WERI-Rb-1 (cell line): ENCODE measurements at regions not wholly inside any gene's neighbourhood (a gene's known extent, or its start where the extent isn't known, plus 50 kb on each side); places are given as distances from the start of the nearest gene placed in this dataset.

Experiments
- DNase-seq: peaks from one replicate; pipeline ENCODE4 v3.0.0-alpha.2; 2020
- H3K27ac ChIP-seq: fragments of 250-450 bp; sonication (Bioruptor Pico); 2 replicates; pipeline ENCODE4 v1.5.1; 2020; ENCODE audit warnings: mild to moderate bottlenecking, moderate library complexity
- H3K27me3 ChIP-seq: fragments of 250-450 bp; sonication (Bioruptor Pico); 2 replicates; pipeline ENCODE4 v1.5.1; 2021; ENCODE audit warnings: mild to moderate bottlenecking, low read depth, moderate library complexity; ENCODE audit not compliant: insufficient read depth, severe bottlenecking
- H3K36me3 ChIP-seq: fragments of 250-450 bp; sonication (Bioruptor Pico); 2 replicates; pipeline ENCODE4 v1.5.1; 2020; ENCODE audit warnings: mild to moderate bottlenecking, moderate library complexity
- H3K4me3 ChIP-seq: 2 replicates; pipeline ENCODE4 v1.5.1; 2011; ENCODE audit warnings: low read depth, mild to moderate bottlenecking, control low read depth, low read length
- H3K9me3 ChIP-seq: fragments of 250-450 bp; sonication (Bioruptor Pico); 2 replicates; pipeline ENCODE4 v1.5.1; 2021; ENCODE audit warnings: mild to moderate bottlenecking, moderate library complexity; ENCODE audit not compliant: severe bottlenecking
- TF ChIP-seq, protein P1 (sequence below): IDR thresholded peaks from 2 replicates; pipeline ENCODE4 v1.5.1; 2011; ENCODE audit warnings: low read depth, mild to moderate bottlenecking, control low read depth, inconsistent platforms, low read length

DNA sequence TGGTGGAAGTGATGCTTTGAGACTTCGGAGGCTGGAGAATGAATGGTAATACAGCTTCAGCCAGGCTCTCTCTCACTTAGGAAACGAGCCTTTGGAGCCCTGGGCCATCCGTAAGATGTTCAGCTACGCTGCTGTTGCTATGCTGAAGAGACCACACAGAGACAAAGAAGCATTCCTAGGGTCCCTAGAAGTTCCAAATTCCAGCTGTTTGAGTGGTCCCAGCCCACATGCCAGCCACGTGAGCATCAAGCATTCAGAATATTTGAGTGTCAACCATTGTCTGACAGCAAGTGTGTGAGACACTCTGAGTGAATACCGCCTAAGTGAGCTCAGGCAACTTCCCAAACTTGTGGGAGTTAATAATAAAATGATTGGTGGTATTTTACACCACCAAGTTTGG, 212.9 kb downstream of the CD47 start:
- Histone ChIP-seq H3K27ac (no peak overlapping the region), H3K36me3 (no peaks in the 10 kb centered on the region), H3K9me3 (no peaks in the 10 kb centered on the region), H3K4me3 (no peak overlapping the region), H3K27me3 (no peaks in the 10 kb centered on the region)
- TF ChIP-seq, protein P1, sequence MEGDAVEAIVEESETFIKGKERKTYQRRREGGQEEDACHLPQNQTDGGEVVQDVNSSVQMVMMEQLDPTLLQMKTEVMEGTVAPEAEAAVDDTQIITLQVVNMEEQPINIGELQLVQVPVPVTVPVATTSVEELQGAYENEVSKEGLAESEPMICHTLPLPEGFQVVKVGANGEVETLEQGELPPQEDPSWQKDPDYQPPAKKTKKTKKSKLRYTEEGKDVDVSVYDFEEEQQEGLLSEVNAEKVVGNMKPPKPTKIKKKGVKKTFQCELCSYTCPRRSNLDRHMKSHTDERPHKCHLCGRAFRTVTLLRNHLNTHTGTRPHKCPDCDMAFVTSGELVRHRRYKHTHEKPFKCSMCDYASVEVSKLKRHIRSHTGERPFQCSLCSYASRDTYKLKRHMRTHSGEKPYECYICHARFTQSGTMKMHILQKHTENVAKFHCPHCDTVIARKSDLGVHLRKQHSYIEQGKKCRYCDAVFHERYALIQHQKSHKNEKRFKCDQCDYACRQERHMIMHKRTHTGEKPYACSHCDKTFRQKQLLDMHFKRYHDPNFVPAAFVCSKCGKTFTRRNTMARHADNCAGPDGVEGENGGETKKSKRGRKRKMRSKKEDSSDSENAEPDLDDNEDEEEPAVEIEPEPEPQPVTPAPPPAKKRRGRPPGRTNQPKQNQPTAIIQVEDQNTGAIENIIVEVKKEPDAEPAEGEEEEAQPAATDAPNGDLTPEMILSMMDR: no peak
- no peak for DNase-seq

DNA sequence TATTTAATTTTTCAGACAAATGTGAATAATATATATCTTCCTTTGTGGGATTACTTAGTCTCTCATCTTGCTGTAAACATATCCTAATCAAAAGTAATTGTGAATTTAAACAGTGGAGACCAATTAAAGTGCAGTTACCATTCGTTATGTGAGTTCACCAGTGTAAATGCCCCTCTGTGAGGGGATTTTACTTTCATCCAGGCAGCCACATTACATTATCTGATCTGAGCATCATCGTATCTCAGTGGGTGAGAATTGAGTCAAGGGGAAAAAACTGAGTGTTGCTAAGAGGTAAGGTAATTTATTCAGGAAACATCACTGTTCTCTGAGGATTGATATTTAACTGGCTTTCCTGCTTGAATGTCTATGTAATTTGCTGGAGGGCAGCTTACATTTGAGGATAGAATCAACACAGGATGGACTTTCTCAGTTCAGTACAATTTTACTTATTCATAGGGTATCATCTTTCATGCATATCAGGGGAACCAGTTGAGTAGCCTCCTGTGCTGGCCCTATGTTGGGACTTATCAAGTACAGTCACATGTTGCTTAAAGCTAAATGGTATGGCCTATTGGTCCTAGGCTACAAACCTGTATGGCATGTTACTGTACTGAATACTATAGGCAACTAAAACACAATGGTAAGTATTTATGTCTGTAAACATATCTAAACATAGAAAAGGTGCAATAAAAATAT, 219.7 kb downstream of the CD47 start:
- TF ChIP-seq, protein P1: no peak
- Histone ChIP-seq H3K36me3 (no peaks in the 10 kb centered on the region), H3K27me3 (no peaks in the 10 kb centered on the region), H3K9me3 (no peaks in the 10 kb centered on the region), H3K27ac (no peak overlapping the region), H3K4me3 (no peak overlapping the region)
- no peak for DNase-seq

- Histone ChIP-seq H3K27me3 (no peaks in the 10 kb centered on the region), H3K4me3 (no peak overlapping the region), H3K36me3 (no peaks in the 10 kb centered on the region), H3K9me3 (no peaks in the 10 kb centered on the region), H3K27ac (no peak overlapping the region)
- no peak for DNase-seq
- TF ChIP-seq, protein P1: no peak
These were observed 220.7 kb downstream of the CD47 start for GRCh38 chr3:107870096-107870495.

- Histone ChIP-seq H3K4me3 (no peak overlapping the region), H3K27ac (no peak overlapping the region), H3K27me3 (no peaks in the 10 kb centered on the region), H3K9me3 (no peaks in the 10 kb centered on the region), H3K36me3 (no peaks in the 10 kb centered on the region)
- DNase-seq: no peak
- TF ChIP-seq, protein P1: no peak
These were observed 222.4 kb downstream of the CD47 start for GRCh38 chr3:107868449-107868848.

DNA sequence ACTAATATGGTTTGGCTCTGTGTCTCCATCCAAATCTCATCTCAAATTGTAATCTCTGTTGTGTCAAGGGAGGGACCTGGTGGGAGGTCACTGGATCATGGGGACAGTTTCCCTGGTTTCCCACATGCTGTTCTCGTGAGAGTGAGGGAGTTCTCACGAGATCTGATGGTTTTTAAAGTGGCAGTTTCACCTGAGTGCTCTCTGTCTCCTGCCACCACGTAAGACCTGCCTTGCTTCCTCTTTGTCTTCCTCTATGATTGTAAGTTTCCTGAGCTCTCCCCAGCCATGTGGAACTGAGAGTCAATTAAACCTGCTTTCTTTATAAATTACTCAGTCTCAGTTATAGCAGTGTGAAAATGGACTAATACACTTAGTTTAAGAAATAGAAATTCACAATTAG, 228.9 kb downstream of the CD47 start:
- no peak overlapping the region for H3K4me3 ChIP-seq
- no peaks in the 10 kb centered on the region for H3K36me3 ChIP-seq
- H3K27me3 ChIP-seq: no peaks in the 10 kb centered on the region
- TF ChIP-seq, protein P1: no peak
- no peak overlapping the region for H3K27ac ChIP-seq
- no peaks in the 10 kb centered on the region for H3K9me3 ChIP-seq
- no peak for DNase-seq

GRCh38 chr3:107861422-107861821, 229.4 kb downstream of the CD47 start:
- Histone ChIP-seq H3K36me3 (no peaks in the 10 kb centered on the region), H3K27ac (no peak overlapping the region), H3K9me3 (no peaks in the 10 kb centered on the region), H3K27me3 (no peaks in the 10 kb centered on the region), H3K4me3 (no peak overlapping the region)
- no peak for DNase-seq
- TF ChIP-seq, protein P1: no peak
